ENCODE measurements at regions not wholly inside any gene's neighbourhood (a gene's known extent, or its start where the extent isn't known, plus 50 kb on each side); places are given as distances from the start of the nearest gene placed in this dataset.

- TF ChIP-seq CTCF (IDR thresholded peaks at IDR 0.05; ENCODE audit: low read length) (no peak), EZH2 (optimal IDR thresholded peaks at IDR 0.05; ENCODE audit: low read depth, low read length) (no peak)
These were observed 1147.3 kb upstream of the GOT2 start for GRCh38 chr16:59881376-59881775.
